ENCODE measurements at regions not wholly inside any gene's neighbourhood (a gene's known extent, or its start where the extent isn't known, plus 50 kb on each side); places are given as distances from the start of the nearest gene placed in this dataset.
"Not testable (repeated sequence)": the region's sequence is repeated elsewhere in the genome, so short reads cannot be mapped to it uniquely, and the experiment has no call there.

DNA sequence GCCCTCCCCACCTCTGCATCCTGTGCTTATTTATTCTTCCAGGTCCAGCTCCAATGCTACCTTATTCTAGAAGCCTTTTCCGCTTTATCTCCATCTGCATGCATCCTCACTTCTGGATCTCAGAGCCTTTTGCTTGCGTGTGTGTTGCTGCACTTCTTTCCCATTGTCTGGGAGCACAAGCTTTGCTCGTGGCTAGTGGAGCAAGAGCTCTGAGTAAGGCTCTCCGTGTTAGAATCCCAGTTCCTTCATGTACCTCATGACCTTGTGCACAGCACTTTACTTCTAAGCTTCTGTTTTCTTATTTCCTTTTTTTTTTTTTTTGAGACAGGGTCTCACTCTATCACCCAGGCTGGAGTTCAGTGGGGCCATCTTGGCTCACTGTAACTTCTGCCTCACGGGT is 140.0 kb upstream of the POU3F1 start:
- Mint-ChIP-seq H3K27ac (ENCODE audit: low read depth, unreplicated experiment) (no peak overlapping the region), H3K36me3 (ENCODE audit: insufficient read depth, unreplicated experiment) (no peaks in the 10 kb centered on the region), H3K27me3 (ENCODE audit: insufficient read depth, unreplicated experiment) (peaks cover 45% of the 10 kb centered on the region), H3K4me1 (ENCODE audit: insufficient read depth, unreplicated experiment) (no peaks in the 10 kb centered on the region), H3K9me3 (ENCODE audit: unreplicated experiment) (no peaks in the 10 kb centered on the region), H3K4me3 (ENCODE audit: unreplicated experiment) (no peak overlapping the region)
- TF ChIP-seq, protein P1, sequence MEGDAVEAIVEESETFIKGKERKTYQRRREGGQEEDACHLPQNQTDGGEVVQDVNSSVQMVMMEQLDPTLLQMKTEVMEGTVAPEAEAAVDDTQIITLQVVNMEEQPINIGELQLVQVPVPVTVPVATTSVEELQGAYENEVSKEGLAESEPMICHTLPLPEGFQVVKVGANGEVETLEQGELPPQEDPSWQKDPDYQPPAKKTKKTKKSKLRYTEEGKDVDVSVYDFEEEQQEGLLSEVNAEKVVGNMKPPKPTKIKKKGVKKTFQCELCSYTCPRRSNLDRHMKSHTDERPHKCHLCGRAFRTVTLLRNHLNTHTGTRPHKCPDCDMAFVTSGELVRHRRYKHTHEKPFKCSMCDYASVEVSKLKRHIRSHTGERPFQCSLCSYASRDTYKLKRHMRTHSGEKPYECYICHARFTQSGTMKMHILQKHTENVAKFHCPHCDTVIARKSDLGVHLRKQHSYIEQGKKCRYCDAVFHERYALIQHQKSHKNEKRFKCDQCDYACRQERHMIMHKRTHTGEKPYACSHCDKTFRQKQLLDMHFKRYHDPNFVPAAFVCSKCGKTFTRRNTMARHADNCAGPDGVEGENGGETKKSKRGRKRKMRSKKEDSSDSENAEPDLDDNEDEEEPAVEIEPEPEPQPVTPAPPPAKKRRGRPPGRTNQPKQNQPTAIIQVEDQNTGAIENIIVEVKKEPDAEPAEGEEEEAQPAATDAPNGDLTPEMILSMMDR (IDR thresholded peaks at IDR 0.05; ENCODE audit: unreplicated experiment) = no peak
- no peak for DNase-seq (ENCODE audit: unreplicated experiment)
- no TSS peak for BruUV-seq (replicated peaks)
- ChIA-PET CTCF (interaction anchor here (0.7 to 0.8 kb wide), 2 partner anchors 173 to 1013 kb away, joined by 3 to 4 read pairs; no protein-coding TSS in a partner anchor), POLR2A (no interaction called here)
- intact Hi-C loops (cut with micrococcal nuclease) = no loop called here

DNA sequence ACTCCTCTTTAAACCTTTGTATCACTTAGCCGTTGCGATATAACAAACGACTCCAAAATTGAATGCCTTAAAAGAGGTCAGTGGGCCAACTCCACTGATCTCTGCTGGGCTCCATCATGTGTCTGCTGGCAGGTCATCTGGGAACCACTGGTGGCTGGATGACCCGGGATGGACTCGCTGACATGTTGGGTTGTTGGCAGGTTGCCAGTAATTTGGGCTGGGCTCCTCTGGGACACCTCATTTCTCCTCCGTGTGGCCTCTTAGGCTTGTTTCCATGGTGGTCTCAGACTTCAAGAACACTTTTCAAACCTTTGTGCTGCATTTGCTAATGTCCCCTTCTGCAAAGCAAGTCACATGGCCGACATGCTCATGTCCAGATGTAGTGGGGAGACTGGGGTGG is 139.3 kb upstream of the POU3F1 start:
- intact Hi-C loops (cut with micrococcal nuclease) = no loop called here
- Mint-ChIP-seq H3K27ac (ENCODE audit: low read depth, unreplicated experiment) (no peak overlapping the region), H3K4me1 (ENCODE audit: insufficient read depth, unreplicated experiment) (no peaks in the 10 kb centered on the region), H3K27me3 (ENCODE audit: insufficient read depth, unreplicated experiment) (peaks cover 41% of the 10 kb centered on the region), H3K36me3 (ENCODE audit: insufficient read depth, unreplicated experiment) (no peaks in the 10 kb centered on the region), H3K4me3 (ENCODE audit: unreplicated experiment) (no peak overlapping the region), H3K9me3 (ENCODE audit: unreplicated experiment) (no peaks in the 10 kb centered on the region)
- DNase-seq (ENCODE audit: unreplicated experiment) = no peak
- ChIA-PET POLR2A (no interaction called here), CTCF (interaction anchor here (0.6 kb wide), 1 partner anchor 634 kb away, joined by 3 read pairs; no protein-coding TSS in a partner anchor)
- TF ChIP-seq, protein P1 (IDR thresholded peaks at IDR 0.05; ENCODE audit: unreplicated experiment) = no peak
- BruUV-seq (replicated peaks) = no TSS peak

DNA sequence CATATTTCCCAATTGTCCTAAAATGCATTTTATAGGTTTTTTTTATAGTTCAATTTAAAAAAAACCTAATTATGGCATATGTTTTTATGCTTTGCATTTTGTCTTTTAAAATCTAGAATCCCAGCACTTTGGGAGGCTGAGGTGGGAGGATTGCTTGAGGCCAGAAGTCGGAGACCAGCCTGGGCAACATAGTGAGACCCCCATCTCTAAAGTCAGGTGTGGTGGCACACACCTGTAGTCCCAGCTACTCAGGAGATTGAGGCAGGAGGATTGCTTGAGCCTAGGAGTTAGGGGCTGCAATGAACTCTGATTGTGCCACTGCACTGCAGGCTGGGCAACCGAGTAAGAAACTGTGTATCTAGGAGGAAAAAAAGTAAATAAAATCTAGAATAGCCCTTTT is 137.2 kb upstream of the POU3F1 start:
- peaks cover 36% of the 10 kb centered on the region for H3K27me3 Mint-ChIP-seq (ENCODE audit: insufficient read depth, unreplicated experiment)
- H3K4me1 Mint-ChIP-seq (ENCODE audit: insufficient read depth, unreplicated experiment) = no peaks in the 10 kb centered on the region

DNA sequence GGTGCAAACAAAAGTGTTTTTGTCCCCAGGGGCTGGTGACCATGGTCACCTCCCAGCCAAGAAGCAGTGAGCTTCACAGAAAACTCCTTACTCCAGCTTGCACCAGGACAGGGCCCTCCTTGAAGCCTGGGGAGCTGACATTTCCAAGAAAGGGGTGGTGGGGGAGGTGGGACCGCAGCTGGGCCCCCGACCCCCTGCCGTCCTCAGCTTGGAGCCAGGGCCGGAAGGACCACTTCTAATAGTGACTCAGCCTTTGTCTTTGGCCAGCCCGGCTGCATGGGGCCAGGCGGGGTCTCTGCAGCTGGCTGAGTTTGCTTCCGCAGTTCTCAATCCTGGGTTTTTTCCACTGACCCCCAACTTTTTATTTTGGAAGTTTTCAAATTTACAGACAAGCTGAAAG is 136.5 kb upstream of the POU3F1 start:
- no TSS peak for BruUV-seq (replicated peaks)
- no peak overlapping the region for H3K27ac Mint-ChIP-seq (ENCODE audit: low read depth, unreplicated experiment)
- no peaks in the 10 kb centered on the region for H3K36me3 Mint-ChIP-seq (ENCODE audit: insufficient read depth, unreplicated experiment)
- no peaks in the 10 kb centered on the region for H3K4me1 Mint-ChIP-seq (ENCODE audit: insufficient read depth, unreplicated experiment)
- DNase-seq (ENCODE audit: unreplicated experiment) = no peak
- ChIA-PET POLR2A (interaction anchor here (0.6 kb wide), 1 partner anchor 649 kb away, joined by 4 read pairs; no protein-coding TSS in a partner anchor), CTCF (interaction anchor here (0.6 to 0.8 kb wide), 2 partner anchors 9 to 84 kb away, joined by 3 read pairs; no protein-coding TSS in a partner anchor)
- intact Hi-C loops (cut with micrococcal nuclease) = no loop called here
- TF ChIP-seq, protein P1 (IDR thresholded peaks at IDR 0.05; ENCODE audit: unreplicated experiment) = no peak
- H3K27me3 Mint-ChIP-seq (ENCODE audit: insufficient read depth, unreplicated experiment) = peaks cover 30% of the 10 kb centered on the region
- no peaks in the 10 kb centered on the region for H3K9me3 Mint-ChIP-seq (ENCODE audit: unreplicated experiment)
- no peak overlapping the region for H3K4me3 Mint-ChIP-seq (ENCODE audit: unreplicated experiment)

More for the DNA sequence above, 137.2 kb upstream of the POU3F1 start:
- intact Hi-C loops (cut with micrococcal nuclease) = no loop called here
- no TSS peak for BruUV-seq (replicated peaks)
- TF ChIP-seq, protein P1 (IDR thresholded peaks at IDR 0.05; ENCODE audit: unreplicated experiment) = no peak
- H3K27ac Mint-ChIP-seq (ENCODE audit: low read depth, unreplicated experiment) = no peak overlapping the region
- no peak overlapping the region for H3K4me3 Mint-ChIP-seq (ENCODE audit: unreplicated experiment)
- no peak for DNase-seq (ENCODE audit: unreplicated experiment)
- ChIA-PET POLR2A (interaction anchor here (0.7 kb wide), 1 partner anchor 257 kb away, joined by 4 read pairs; no protein-coding TSS in a partner anchor), CTCF (interaction anchor here (0.7 kb wide), 1 partner anchor 14 kb away, joined by 3 read pairs; no protein-coding TSS in a partner anchor)
- H3K36me3 Mint-ChIP-seq (ENCODE audit: insufficient read depth, unreplicated experiment) = no peaks in the 10 kb centered on the region
- H3K9me3 Mint-ChIP-seq (ENCODE audit: unreplicated experiment) = no peaks in the 10 kb centered on the region

DNA sequence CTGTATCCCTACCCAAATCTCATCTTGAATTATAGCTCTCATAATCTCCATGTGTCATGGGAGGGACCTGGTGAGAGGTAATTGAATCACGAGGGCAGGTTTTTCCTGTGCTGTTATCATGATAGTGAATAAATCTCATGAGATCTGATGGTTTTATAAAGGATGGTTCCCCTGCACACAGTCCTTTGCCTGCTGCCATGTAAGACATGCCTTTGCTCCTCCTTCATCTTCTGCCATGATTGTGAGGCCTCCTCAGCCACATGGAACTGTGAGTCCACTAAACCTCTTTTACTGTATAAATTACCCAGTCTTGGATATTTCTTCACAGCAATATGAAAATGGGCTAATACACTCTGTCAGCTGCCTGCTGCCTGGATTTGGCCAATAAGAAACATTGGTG is 133.8 kb upstream of the POU3F1 start:
- DNase-seq (ENCODE audit: unreplicated experiment); H3K9me3 Mint-ChIP-seq (ENCODE audit: unreplicated experiment); H3K4me3 Mint-ChIP-seq (ENCODE audit: unreplicated experiment); intact Hi-C loops (cut with micrococcal nuclease); BruUV-seq (replicated peaks); H3K36me3 Mint-ChIP-seq (ENCODE audit: insufficient read depth, unreplicated experiment); H3K27me3 Mint-ChIP-seq (ENCODE audit: insufficient read depth, unreplicated experiment); H3K4me1 Mint-ChIP-seq (ENCODE audit: insufficient read depth, unreplicated experiment); H3K27ac Mint-ChIP-seq (ENCODE audit: low read depth, unreplicated experiment): not testable (repeated sequence)
- CTCF ChIA-PET = interaction anchor here (1.0 kb wide), 1 partner anchor 63 kb away, joined by 3 read pairs; no protein-coding TSS in a partner anchor
- POLR2A ChIA-PET = interaction anchor here (0.7 kb wide), 1 partner anchor 25 kb away, joined by 3 read pairs; no protein-coding TSS in a partner anchor
